Panc1 (cell line): ENCODE measurements at regions not wholly inside any gene's neighbourhood (a gene's known extent, or its start where the extent isn't known, plus 50 kb on each side); places are given as distances from the start of the nearest gene placed in this dataset.

Experiments used
- ATAC-seq: fragments of 200-7000 bp; cut with Tn5 transposase; 2 replicates; pipeline ENCODE4 v1.9.1; 2020; ENCODE audit warnings: mild to moderate bottlenecking, moderate library complexity
- BruUV-seq: library from RNA; stranded (reverse); fragments of 400-500 nt; replicated peaks from 2 replicates; lab custom pipeline; 2021; lab: Mats Ljungman, UMichigan
- CTCF ChIA-PET: fragments of 300-600 bp; sonication (Branson Sonifier 250); formaldehyde crosslinking; loops from one replicate; lab custom pipeline; 2022; ENCODE audit warnings: antibody characterized with exemption; lab: Charles Lee
- POLR2A ChIA-PET: fragments of 300-600 bp; sonication (Branson Sonifier 250); formaldehyde crosslinking; loops from one replicate; lab custom pipeline; 2022; ENCODE audit warnings: antibody characterized with exemption; lab: Charles Lee
- DNase-seq: peaks from one replicate; pipeline ENCODE4 v3.0.0-alpha.2; 2010; ENCODE audit warnings: low read depth, low spot score
- H3K27ac ChIP-seq: 2 replicates; pipeline ENCODE4 v1.5.1; 2011; ENCODE audit warnings: mild to moderate bottlenecking, low read length, inconsistent platforms
- H3K27me3 ChIP-seq: fragments of 200-500 bp; sonication (Bioruptor generic); 2 replicates; pipeline ENCODE4 v1.6.0; 2014; ENCODE audit warnings: low read length, inconsistent platforms; ENCODE audit not compliant: control insufficient read depth, insufficient read depth
- H3K36me3 ChIP-seq: fragments of 200-500 bp; sonication (Bioruptor generic); 2 replicates; pipeline ENCODE4 v1.5.1; 2014; ENCODE audit warnings: inconsistent platforms, mild to moderate bottlenecking, low read length, moderate library complexity; ENCODE audit not compliant: control insufficient read depth, insufficient read depth
- H3K4me1 ChIP-seq: 2 replicates; pipeline ENCODE4 v1.5.1; 2011; ENCODE audit warnings: inconsistent platforms, mild to moderate bottlenecking, low read length, moderate library complexity; ENCODE audit not compliant: control insufficient read depth, insufficient read depth
- H3K4me3 ChIP-seq, 2 experiments: 2 replicates each; pipeline ENCODE4 v1.5.1; 2011 to 2012; ENCODE audit warnings: low read depth in 2 of 2, low read length in 2 of 2, mild to moderate bottlenecking in 2 of 2, inconsistent platforms in 1 of 2, moderate library complexity in 1 of 2
- H3K9me3 ChIP-seq: fragments of 200-500 bp; sonication (Bioruptor generic); 2 replicates; pipeline ENCODE4 v1.5.1; 2014; ENCODE audit warnings: low read depth, mild to moderate bottlenecking, inconsistent platforms, low read length, moderate library complexity; ENCODE audit not compliant: control insufficient read depth, insufficient read depth
- POLR2AphosphoS5 ChIP-seq: IDR thresholded peaks from 2 replicates; pipeline ENCODE4 v1.6.1; 2012; ENCODE audit warnings: mild to moderate bottlenecking, low read depth, low read length, moderate library complexity
- SIN3A ChIP-seq: IDR thresholded peaks from 2 replicates; pipeline ENCODE4 v1.6.1; 2012; ENCODE audit warnings: low read depth, mild to moderate bottlenecking, low read length, moderate library complexity, borderline replicate concordance; ENCODE audit not compliant: insufficient read depth
- TCF7L2 ChIP-seq: IDR thresholded peaks from 2 replicates; pipeline ENCODE4 v1.6.1; 2011; ENCODE audit warnings: mild to moderate bottlenecking, low read depth, low read length, inconsistent platforms
- in situ Hi-C: cut with HindIII; loops from 2 replicates; pipeline ENCODE4 v1.10.0; 2016; ENCODE audit warnings: low sequenced_read_pairs, low pct_unique_long_range_greater_than_20kb
- intact Hi-C: fragments of 100-400 bp; cut with micrococcal nuclease; formaldehyde crosslinking; loops from one replicate; pipeline ENCODE4 v1.10.0; 2022; ENCODE audit not compliant: unreplicated experiment
- TF ChIP-seq, protein P1 (sequence below), 2 experiments: IDR thresholded peaks; 2 replicates each; pipeline ENCODE4 v1.6.1; 2011 to 2012; ENCODE audit warnings: low read depth in 2 of 2, control low read depth in 1 of 2, low read length in 1 of 2, mild to moderate bottlenecking in 1 of 2, moderate library complexity in 1 of 2; ENCODE audit not compliant: insufficient read depth in 1 of 2
- TF ChIP-seq, protein P2 (sequence below): fragments of 450-650 bp; IDR thresholded peaks from 2 replicates; pipeline ENCODE4 v1.5.1; 2017; ENCODE audit warnings: mild to moderate bottlenecking

DNA sequence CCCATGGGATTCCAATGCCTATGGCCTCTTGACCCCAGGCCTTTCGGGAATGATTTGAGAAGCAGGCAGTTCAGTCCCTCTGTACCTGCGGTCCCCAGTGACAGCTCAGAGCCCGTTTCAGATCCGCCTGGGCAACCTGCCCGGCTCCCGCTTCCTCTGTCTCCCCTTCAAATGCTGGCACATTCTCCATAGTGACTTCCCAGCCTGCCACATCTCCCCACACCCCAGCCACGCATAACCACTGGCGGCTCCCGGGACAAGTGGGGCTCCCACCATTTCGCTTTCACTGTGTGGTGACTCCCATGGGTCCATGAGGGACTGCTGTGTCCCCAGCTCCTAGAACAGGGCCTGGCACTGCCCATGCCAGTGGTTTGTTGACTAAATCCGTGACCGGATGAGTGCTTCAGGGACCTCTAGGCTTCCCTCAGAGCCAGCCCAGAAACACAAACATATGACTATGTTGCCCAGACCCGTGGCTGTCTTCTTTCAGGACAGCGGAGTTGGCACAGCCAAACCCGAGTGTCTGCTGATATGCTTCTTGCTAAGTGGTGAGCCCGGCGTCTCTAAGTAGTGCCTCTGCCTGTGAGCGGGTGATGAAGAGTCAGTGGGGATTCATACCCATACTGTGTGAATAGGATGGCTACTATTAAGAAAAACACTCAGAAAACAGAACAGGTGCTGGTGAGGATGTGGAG lies 91.2 kb downstream of the GLI2 start:
- no peaks in the 10 kb centered on the region; the same call in 1 of the 2 replicates for H3K4me1 ChIP-seq
- ATAC-seq (no peak), DNase-seq (no peak)
- no peak overlapping the region for H3K4me3 ChIP-seq
- no peaks in the 10 kb centered on the region for H3K9me3 ChIP-seq
- ChIA-PET POLR2A (no interaction called here), CTCF (no interaction called here)
- in situ Hi-C loops, result no loop called here
- no peak overlapping the region for H3K27ac ChIP-seq
- intact Hi-C loops, result no loop called here
- H3K36me3 ChIP-seq, result no peaks in the 10 kb centered on the region
- no peaks in the 10 kb centered on the region for H3K27me3 ChIP-seq
- TF ChIP-seq, protein P1, sequence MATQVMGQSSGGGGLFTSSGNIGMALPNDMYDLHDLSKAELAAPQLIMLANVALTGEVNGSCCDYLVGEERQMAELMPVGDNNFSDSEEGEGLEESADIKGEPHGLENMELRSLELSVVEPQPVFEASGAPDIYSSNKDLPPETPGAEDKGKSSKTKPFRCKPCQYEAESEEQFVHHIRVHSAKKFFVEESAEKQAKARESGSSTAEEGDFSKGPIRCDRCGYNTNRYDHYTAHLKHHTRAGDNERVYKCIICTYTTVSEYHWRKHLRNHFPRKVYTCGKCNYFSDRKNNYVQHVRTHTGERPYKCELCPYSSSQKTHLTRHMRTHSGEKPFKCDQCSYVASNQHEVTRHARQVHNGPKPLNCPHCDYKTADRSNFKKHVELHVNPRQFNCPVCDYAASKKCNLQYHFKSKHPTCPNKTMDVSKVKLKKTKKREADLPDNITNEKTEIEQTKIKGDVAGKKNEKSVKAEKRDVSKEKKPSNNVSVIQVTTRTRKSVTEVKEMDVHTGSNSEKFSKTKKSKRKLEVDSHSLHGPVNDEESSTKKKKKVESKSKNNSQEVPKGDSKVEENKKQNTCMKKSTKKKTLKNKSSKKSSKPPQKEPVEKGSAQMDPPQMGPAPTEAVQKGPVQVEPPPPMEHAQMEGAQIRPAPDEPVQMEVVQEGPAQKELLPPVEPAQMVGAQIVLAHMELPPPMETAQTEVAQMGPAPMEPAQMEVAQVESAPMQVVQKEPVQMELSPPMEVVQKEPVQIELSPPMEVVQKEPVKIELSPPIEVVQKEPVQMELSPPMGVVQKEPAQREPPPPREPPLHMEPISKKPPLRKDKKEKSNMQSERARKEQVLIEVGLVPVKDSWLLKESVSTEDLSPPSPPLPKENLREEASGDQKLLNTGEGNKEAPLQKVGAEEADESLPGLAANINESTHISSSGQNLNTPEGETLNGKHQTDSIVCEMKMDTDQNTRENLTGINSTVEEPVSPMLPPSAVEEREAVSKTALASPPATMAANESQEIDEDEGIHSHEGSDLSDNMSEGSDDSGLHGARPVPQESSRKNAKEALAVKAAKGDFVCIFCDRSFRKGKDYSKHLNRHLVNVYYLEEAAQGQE (IDR thresholded peaks at IDR 0.05; ENCODE audit: insufficient read depth in 1 of 2, low read depth in 2 of 2, low read length in 1 of 2), result no peak
- TF ChIP-seq SIN3A (no peak), TCF7L2 (no peak), POLR2AphosphoS5 (no peak)
- TF ChIP-seq, protein P2, sequence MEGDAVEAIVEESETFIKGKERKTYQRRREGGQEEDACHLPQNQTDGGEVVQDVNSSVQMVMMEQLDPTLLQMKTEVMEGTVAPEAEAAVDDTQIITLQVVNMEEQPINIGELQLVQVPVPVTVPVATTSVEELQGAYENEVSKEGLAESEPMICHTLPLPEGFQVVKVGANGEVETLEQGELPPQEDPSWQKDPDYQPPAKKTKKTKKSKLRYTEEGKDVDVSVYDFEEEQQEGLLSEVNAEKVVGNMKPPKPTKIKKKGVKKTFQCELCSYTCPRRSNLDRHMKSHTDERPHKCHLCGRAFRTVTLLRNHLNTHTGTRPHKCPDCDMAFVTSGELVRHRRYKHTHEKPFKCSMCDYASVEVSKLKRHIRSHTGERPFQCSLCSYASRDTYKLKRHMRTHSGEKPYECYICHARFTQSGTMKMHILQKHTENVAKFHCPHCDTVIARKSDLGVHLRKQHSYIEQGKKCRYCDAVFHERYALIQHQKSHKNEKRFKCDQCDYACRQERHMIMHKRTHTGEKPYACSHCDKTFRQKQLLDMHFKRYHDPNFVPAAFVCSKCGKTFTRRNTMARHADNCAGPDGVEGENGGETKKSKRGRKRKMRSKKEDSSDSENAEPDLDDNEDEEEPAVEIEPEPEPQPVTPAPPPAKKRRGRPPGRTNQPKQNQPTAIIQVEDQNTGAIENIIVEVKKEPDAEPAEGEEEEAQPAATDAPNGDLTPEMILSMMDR, result no peak
- BruUV-seq, result no TSS peak

DNA sequence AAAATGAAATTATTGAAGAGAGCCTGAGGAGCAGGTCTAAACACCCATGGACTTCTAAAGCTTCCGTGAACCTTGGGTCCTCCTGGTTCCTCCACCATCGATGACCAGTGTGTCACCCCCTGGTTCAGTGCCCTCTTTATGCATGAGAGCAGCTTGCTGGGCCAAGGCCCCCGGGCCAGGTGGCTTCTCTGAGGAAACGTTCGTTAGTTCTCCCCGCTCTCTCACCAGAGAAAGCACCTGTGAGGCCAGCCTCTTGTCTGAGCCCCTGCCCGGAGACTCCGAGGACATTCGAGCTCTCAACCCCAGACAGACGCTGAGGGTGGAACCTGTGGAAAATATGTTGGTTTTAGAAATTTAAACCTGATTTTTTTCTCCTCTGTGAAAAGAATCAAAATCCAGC lies 92.4 kb downstream of the GLI2 start:
- no peak overlapping the region for H3K27ac ChIP-seq
- H3K27me3 ChIP-seq, result no peaks in the 10 kb centered on the region
- in situ Hi-C loops (no loop called here), intact Hi-C loops (no loop called here)
- no peak overlapping the region for H3K4me3 ChIP-seq
- DNase-seq (no peak), ATAC-seq (no peak)
- no peaks in the 10 kb centered on the region for H3K36me3 ChIP-seq
- no peaks in the 10 kb centered on the region for H3K9me3 ChIP-seq
- no TSS peak for BruUV-seq
- no peak for TF ChIP-seq SIN3A
- TF ChIP-seq, protein P2, result no peak
- TF ChIP-seq, protein P1 (IDR thresholded peaks at IDR 0.05; ENCODE audit: insufficient read depth in 1 of 2, low read depth in 2 of 2, low read length in 1 of 2), result no peak
- ChIA-PET POLR2A (no interaction called here), CTCF (no interaction called here)
- no peaks in the 10 kb centered on the region; the same call in 1 of the 2 replicates for H3K4me1 ChIP-seq
